ENCODE measurements at regions not wholly inside any gene's neighbourhood (a gene's known extent, or its start where the extent isn't known, plus 50 kb on each side); places are given as distances from the start of the nearest gene placed in this dataset.

GRCh38 chr4:93897559-93897958 is 69.0 kb downstream of the ATOH1 start:
- H3K27me3 ChIP-seq (ENCODE audit: control insufficient read depth in 1 of 2, insufficient read depth in 2 of 2, low read length in 2 of 2), result no peaks in the 10 kb centered on the region
- H3K9ac ChIP-seq (ENCODE audit: insufficient read depth, low read depth, low read length), result no peak overlapping the region
- WGBS (ENCODE audit: low lambda C conversion rate), result 0% methylated on average over 1 of the region's 1 CpG
- H3K4me3 ChIP-seq (replicated peaks in 1 of 3; ENCODE audit: insufficient read depth in 1 of 3, low read depth in 2 of 3, low read length in 3 of 3), result no peak overlapping the region
- ChIA-PET CTCF (ENCODE audit: low intra/inter-chr PET ratio, low total read pairs) (no interaction called here), POLR2A (no interaction called here)
- H3K36me3 ChIP-seq (replicated peaks in 1 of 2; ENCODE audit: control insufficient read depth in 1 of 2, insufficient read depth in 2 of 2, low read length in 2 of 2), result no peaks in the 10 kb centered on the region
- intact Hi-C loops (cut with micrococcal nuclease; ENCODE audit: unreplicated experiment) (loop anchor here (1.0 to 5.0 kb wide), 2 partner anchors 230 to 360 kb away; no protein-coding TSS in a partner anchor), in situ Hi-C loops (cut with HindIII; ENCODE audit: extremely low pct_ligation_motif_present, low pct_unique_long_range_greater_than_20kb) (no loop called here)
- H3K79me2 ChIP-seq (ENCODE audit: insufficient read depth, low read length), result no peaks in the 10 kb centered on the region
- H3K4me2 ChIP-seq (ENCODE audit: low read depth, low read length), result no peak overlapping the region
- peak; percentile 66; the same call in 2 of the 3 replicates for ATAC-seq
- H3K27ac ChIP-seq (ENCODE audit: extremely low read length, insufficient read depth, low read length), result no peak overlapping the region
- no peak for FAIRE-seq
- no peak for TF ChIP-seq POGZ (CRISPR knock-in tag; IDR thresholded peaks at IDR 0.05)
- TF ChIP-seq SMC3 (IDR thresholded peaks at IDR 0.05; ENCODE audit: low read length), result 0 out of 2 replicates have a peak, but pooled peaks have one; percentile 3
- TF ChIP-seq, protein P1, sequence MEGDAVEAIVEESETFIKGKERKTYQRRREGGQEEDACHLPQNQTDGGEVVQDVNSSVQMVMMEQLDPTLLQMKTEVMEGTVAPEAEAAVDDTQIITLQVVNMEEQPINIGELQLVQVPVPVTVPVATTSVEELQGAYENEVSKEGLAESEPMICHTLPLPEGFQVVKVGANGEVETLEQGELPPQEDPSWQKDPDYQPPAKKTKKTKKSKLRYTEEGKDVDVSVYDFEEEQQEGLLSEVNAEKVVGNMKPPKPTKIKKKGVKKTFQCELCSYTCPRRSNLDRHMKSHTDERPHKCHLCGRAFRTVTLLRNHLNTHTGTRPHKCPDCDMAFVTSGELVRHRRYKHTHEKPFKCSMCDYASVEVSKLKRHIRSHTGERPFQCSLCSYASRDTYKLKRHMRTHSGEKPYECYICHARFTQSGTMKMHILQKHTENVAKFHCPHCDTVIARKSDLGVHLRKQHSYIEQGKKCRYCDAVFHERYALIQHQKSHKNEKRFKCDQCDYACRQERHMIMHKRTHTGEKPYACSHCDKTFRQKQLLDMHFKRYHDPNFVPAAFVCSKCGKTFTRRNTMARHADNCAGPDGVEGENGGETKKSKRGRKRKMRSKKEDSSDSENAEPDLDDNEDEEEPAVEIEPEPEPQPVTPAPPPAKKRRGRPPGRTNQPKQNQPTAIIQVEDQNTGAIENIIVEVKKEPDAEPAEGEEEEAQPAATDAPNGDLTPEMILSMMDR (CRISPR knock-in tag; IDR thresholded peaks at IDR 0.05), result 0 out of 2 replicates have a peak, but pooled peaks have one; percentile 19
- TF ChIP-seq ZNF720 (CRISPR knock-in tag; IDR thresholded peaks at IDR 0.05), result no peak
- TF ChIP-seq ZSCAN30 (CRISPR knock-in tag; IDR thresholded peaks at IDR 0.05), result no peak
- TF ChIP-seq, protein P2, sequence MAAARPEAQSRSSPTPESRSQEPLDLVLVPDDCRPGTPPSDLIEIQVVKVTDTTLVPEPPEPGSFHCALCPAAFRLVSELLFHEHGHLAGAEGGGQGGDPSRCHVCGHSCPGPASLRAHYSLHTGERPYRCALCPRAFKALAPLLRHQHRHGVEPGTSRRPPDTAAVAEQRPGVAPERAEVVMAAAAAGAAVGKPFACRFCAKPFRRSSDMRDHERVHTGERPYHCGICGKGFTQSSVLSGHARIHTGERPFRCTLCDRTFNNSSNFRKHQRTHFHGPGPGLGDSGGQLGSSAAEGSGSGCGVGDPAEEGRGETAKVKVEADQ (CRISPR knock-in tag; IDR thresholded peaks at IDR 0.05; ENCODE audit: borderline replicate concordance), result no peak
- TF ChIP-seq ATF4 (CRISPR knock-in tag; IDR thresholded peaks at IDR 0.05), result no peak
- no peak for TF ChIP-seq ZNF3 (CRISPR knock-in tag; IDR thresholded peaks at IDR 0.05)
- no peak for TF ChIP-seq ZNF446 (CRISPR knock-in tag; IDR thresholded peaks at IDR 0.05)
- 0 out of 2 replicates have a peak, but pooled peaks have one; percentile 15 for TF ChIP-seq STAG1 (CRISPR knock-in tag; IDR thresholded peaks at IDR 0.05)
- peak; percentile 3 for DNase-seq (ENCODE audit: low spot score)
- no peaks in the 10 kb centered on the region for H3K9me3 ChIP-seq (ENCODE audit: low read length)
- H2AFZ ChIP-seq (ENCODE audit: low read length), result no peak overlapping the region
- H3K4me1 ChIP-seq (ENCODE audit: insufficient read depth, low read length), result no peaks in the 10 kb centered on the region
- no peaks in the 10 kb centered on the region for H4K20me1 ChIP-seq (ENCODE audit: insufficient read depth, low read length)
- no TSS peak for BruUV-seq (replicated peaks)

All from HepG2 (cell line).